ENCODE measurements at regions not wholly inside any gene's neighbourhood (a gene's known extent, or its start where the extent isn't known, plus 50 kb on each side); places are given as distances from the start of the nearest gene placed in this dataset.

DNA sequence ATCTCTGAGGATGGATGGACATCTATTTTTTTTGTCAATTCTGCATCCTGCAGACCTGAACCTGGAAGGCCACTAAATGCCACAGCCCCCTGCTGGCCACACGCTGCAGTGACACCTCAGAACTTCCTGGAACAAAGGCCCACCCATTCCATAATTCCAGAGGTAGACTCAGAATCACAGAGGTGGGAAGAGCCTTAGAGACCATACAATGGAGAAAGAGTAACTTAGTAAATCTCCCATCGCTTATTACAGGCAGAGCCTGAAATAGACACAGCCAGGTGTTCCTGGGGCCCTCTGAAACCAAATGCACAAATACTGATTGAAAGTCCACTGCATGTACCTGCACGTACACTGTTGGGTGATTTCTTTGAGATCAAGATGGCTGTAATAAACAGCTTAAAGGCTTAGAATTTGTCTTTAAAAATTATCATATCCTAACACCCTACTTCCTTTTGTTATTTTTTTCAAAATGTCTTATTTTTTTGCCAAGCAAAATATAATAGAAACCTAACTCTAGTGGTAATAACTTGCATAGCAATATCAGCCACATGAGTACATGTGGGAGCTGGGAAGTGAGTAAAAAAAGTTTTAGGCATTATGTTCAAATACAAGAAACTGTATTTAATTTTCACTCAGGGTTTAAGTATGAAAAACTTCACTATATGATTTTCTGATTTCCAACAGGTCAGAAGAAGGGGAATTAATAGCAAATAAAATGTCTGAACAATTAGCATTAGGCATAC, 62.7 kb downstream of the EOMES start (continued):
- TF ChIP-seq, protein P1, sequence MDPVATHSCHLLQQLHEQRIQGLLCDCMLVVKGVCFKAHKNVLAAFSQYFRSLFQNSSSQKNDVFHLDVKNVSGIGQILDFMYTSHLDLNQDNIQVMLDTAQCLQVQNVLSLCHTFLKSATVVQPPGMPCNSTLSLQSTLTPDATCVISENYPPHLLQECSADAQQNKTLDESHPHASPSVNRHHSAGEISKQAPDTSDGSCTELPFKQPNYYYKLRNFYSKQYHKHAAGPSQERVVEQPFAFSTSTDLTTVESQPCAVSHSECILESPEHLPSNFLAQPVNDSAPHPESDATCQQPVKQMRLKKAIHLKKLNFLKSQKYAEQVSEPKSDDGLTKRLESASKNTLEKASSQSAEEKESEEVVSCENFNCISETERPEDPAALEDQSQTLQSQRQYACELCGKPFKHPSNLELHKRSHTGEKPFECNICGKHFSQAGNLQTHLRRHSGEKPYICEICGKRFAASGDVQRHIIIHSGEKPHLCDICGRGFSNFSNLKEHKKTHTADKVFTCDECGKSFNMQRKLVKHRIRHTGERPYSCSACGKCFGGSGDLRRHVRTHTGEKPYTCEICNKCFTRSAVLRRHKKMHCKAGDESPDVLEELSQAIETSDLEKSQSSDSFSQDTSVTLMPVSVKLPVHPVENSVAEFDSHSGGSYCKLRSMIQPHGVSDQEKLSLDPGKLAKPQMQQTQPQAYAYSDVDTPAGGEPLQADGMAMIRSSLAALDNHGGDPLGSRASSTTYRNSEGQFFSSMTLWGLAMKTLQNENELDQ (CRISPR knock-in tag; IDR thresholded peaks at IDR 0.05; ENCODE audit: borderline replicate concordance), result no peak
- TF ChIP-seq, protein P2, sequence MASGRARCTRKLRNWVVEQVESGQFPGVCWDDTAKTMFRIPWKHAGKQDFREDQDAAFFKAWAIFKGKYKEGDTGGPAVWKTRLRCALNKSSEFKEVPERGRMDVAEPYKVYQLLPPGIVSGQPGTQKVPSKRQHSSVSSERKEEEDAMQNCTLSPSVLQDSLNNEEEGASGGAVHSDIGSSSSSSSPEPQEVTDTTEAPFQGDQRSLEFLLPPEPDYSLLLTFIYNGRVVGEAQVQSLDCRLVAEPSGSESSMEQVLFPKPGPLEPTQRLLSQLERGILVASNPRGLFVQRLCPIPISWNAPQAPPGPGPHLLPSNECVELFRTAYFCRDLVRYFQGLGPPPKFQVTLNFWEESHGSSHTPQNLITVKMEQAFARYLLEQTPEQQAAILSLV (CRISPR knock-in tag; IDR thresholded peaks at IDR 0.05; ENCODE audit: borderline replicate concordance), result no peak
- TF ChIP-seq KMT2A (CRISPR knock-in tag; IDR thresholded peaks at IDR 0.05), result no peak
- peak; percentile 36; the same call in 1 of the 2 replicates for TF ChIP-seq ETV5 (CRISPR knock-in tag; IDR thresholded peaks at IDR 0.05; ENCODE audit: borderline replicate concordance)
- TF ChIP-seq KAT8 (CRISPR knock-in tag; IDR thresholded peaks at IDR 0.05), result 0 out of 2 replicates have a peak, but pooled peaks have one; percentile 50
- TF ChIP-seq ZNF180 (CRISPR knock-in tag; IDR thresholded peaks at IDR 0.05; ENCODE audit: borderline replicate concordance, low read depth), result no peak
- TF ChIP-seq SP1 (IDR thresholded peaks at IDR 0.05), result no peak
- no peak for TF ChIP-seq SP1 (CRISPR knock-in tag; IDR thresholded peaks at IDR 0.05)
- TF ChIP-seq GATA4 (IDR thresholded peaks at IDR 0.05; ENCODE audit: borderline replicate concordance, low read depth), result no peak
- no peak for TF ChIP-seq HMG20A (CRISPR knock-in tag; IDR thresholded peaks at IDR 0.05; ENCODE audit: borderline replicate concordance)
- no peak for TF ChIP-seq CHD2 (IDR thresholded peaks at IDR 0.05; ENCODE audit: low read depth, low read length)
- 0 out of 2 replicates have a peak, but pooled peaks have one; percentile 46 for TF ChIP-seq POGZ (CRISPR knock-in tag; IDR thresholded peaks at IDR 0.05)
- 0 out of 2 replicates have a peak, but pooled peaks have one; percentile 24 for TF ChIP-seq ZNF800 (CRISPR knock-in tag; IDR thresholded peaks at IDR 0.05)
- no peak for TF ChIP-seq RFXANK (CRISPR knock-in tag; IDR thresholded peaks at IDR 0.05)
- TF ChIP-seq RAD21 (CRISPR knock-in tag; IDR thresholded peaks at IDR 0.05), result peak; percentile 46; the same call in 1 of the 2 replicates
- TF ChIP-seq THAP11 (CRISPR knock-in tag; IDR thresholded peaks at IDR 0.05), result no peak
- TF ChIP-seq, protein P3, sequence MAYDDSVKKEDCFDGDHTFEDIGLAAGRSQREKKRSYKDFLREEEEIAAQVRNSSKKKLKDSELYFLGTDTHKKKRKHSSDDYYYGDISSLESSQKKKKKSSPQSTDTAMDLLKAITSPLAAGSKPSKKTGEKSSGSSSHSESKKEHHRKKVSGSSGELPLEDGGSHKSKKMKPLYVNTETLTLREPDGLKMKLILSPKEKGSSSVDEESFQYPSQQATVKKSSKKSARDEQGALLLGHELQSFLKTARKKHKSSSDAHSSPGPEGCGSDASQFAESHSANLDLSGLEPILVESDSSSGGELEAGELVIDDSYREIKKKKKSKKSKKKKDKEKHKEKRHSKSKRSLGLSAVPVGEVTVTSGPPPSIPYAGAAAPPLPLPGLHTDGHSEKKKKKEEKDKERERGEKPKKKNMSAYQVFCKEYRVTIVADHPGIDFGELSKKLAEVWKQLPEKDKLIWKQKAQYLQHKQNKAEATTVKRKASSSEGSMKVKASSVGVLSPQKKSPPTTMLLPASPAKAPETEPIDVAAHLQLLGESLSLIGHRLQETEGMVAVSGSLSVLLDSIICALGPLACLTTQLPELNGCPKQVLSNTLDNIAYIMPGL (CRISPR knock-in tag; IDR thresholded peaks at IDR 0.05; ENCODE audit: borderline replicate concordance in 1 of 2, low read depth in 1 of 2), result peak in 1 of 2 experiments; percentile 36; a peak in 1 of 4 replicates
- TF ChIP-seq GATAD2A (CRISPR knock-in tag; IDR thresholded peaks at IDR 0.05), result peak; percentile 28; the same call in 1 of the 2 replicates
- TF ChIP-seq CBX1 (IDR thresholded peaks at IDR 0.05; ENCODE audit: low read depth), result no peak
- TF ChIP-seq CCDC6 (CRISPR knock-in tag; IDR thresholded peaks at IDR 0.05), result no peak
- TF ChIP-seq, protein P4, sequence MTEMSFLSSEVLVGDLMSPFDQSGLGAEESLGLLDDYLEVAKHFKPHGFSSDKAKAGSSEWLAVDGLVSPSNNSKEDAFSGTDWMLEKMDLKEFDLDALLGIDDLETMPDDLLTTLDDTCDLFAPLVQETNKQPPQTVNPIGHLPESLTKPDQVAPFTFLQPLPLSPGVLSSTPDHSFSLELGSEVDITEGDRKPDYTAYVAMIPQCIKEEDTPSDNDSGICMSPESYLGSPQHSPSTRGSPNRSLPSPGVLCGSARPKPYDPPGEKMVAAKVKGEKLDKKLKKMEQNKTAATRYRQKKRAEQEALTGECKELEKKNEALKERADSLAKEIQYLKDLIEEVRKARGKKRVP (CRISPR knock-in tag; IDR thresholded peaks at IDR 0.05), result no peak
